K562 (cell line): ENCODE measurements at regions not wholly inside any gene's neighbourhood (a gene's known extent, or its start where the extent isn't known, plus 50 kb on each side); places are given as distances from the start of the nearest gene placed in this dataset.

Experiments
- JUN ChIP-seq, 2 experiments: sonication (generic) in 1 of 2; formaldehyde crosslinking in 1 of 2; IDR thresholded peaks; 2 replicates each; pipeline versions ENCODE4 v1.6.1 to v1.8.0; 2012 to 2022; ENCODE audit warnings: borderline replicate concordance in 2 of 2, mild to moderate bottlenecking in 2 of 2, improper control_type of control experiment in 1 of 2, low read depth in 1 of 2, low read length in 1 of 2, missing genetic modification reagents in 1 of 2
- NR2C1 ChIP-seq, 2 experiments: fragments of 450-650 bp; IDR thresholded peaks; 2 replicates each; pipeline ENCODE4 v1.6.1; 2017; ENCODE audit warnings: mild to moderate bottlenecking in 2 of 2, antibody characterized with exemption in 1 of 2, inconsistent platforms in 1 of 2, missing compliant biosample characterization in 1 of 2, missing genetic modification characterization in 1 of 2
- PYGO2 ChIP-seq: fragments of 450-650 bp; IDR thresholded peaks from 2 replicates; pipeline ENCODE4 v1.6.1; 2016; ENCODE audit warnings: mild to moderate bottlenecking, missing genetic modification characterization, moderate library complexity, missing compliant biosample characterization
- SNRNP70 ChIP-seq: fragments of 200-400 bp; formaldehyde crosslinking; optimal IDR thresholded peaks from 2 replicates; pipeline ENCODE3; 2017; ENCODE audit warnings: low read depth, low read length
- ZBTB7A ChIP-seq: IDR thresholded peaks from 2 replicates; pipeline ENCODE4 v1.6.1; 2011; ENCODE audit warnings: low read depth, mild to moderate bottlenecking, low read length, moderate library complexity, borderline replicate concordance; ENCODE audit not compliant: control insufficient read depth
- ZFPM2 ChIP-seq: fragments of 250-450 bp; sonication (Bioruptor Pico); IDR thresholded peaks from 2 replicates; pipeline ENCODE4 v1.5.1; 2022; ENCODE audit warnings: mild to moderate bottlenecking
- ZNF140 ChIP-seq: fragments of 250-450 bp; sonication (Bioruptor Pico); IDR thresholded peaks from 2 replicates; pipeline ENCODE4 v1.8.0; 2021; ENCODE audit warnings: moderate library complexity, mild to moderate bottlenecking, inconsistent platforms
- ZNF263 ChIP-seq: sonication (generic); formaldehyde crosslinking; IDR thresholded peaks from 2 replicates; pipeline ENCODE4 v1.8.0; 2022; ENCODE audit warnings: mild to moderate bottlenecking, missing genetic modification reagents, borderline replicate concordance
- TF ChIP-seq, protein P1 (sequence below), 2 experiments: fragments of 250-450 bp in 1 of 2; fragments of 450-650 bp in 1 of 2; sonication (Bioruptor Pico) in 1 of 2; IDR thresholded peaks; 2 replicates each; pipeline versions ENCODE4 v1.6.1 to v1.8.0; 2016 to 2021; ENCODE audit warnings: mild to moderate bottlenecking in 2 of 2, moderate library complexity in 2 of 2, missing compliant biosample characterization in 1 of 2, missing genetic modification characterization in 1 of 2
- TF ChIP-seq, protein P2 (sequence below): sonication (generic); IDR thresholded peaks from 2 replicates; pipeline ENCODE4 v1.6.1; 2016
- TF ChIP-seq, protein P3 (sequence below): fragments of 450-650 bp; IDR thresholded peaks from 2 replicates; pipeline ENCODE4 v1.6.1; 2014; ENCODE audit warnings: low read depth, mild to moderate bottlenecking, moderate library complexity, borderline replicate concordance

DNA sequence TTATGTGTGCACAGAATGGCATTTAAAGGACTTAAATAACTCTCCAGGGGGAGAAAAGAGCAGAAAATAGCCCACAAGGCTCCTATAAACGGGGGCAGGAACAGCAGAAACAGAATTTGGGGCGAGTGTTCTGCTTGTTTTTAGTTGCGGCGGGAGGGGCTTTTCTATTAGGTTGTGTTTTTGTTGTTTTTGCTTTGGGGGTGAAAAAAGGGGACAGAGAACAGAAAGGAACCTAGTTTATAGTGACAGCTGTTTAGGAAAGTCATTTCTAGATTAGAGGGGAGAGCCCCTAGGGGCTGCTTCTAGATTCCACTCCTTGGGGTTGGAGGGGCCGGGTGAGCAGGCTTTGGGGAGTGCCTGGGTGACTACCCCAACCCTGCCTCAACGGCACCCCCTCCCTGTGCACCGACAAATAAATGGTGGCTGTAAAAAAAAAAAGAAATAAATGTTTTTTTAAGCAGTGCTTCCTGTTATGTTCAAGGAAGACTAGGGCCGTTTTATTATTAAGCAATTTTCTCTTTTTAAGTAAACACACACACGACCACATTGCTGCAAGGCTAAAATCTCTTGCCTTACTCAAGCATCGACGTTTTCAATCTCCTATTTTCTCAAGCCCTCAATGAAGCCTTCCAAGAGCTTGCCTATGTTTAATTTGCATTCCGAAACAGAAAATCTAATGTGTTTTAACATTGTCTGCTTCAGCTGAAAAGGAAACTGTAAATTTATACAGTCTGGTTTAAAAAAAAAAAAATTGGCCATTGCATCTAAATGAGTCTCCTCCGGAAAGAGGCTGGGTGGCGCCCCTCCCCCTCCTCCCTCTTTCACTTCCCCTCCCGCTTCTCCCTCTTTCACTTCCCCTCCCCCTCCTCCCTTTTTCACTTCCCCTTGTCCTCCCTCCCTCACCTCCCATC is 123.3 kb upstream of the TBL1X start (continued):
- TF ChIP-seq ZNF263 (peak; percentile 87), NR2C1 (IDR thresholded peaks at IDR 0.05) (no peak), NR2C1 (tag; IDR thresholded peaks at IDR 0.05) (no peak), ZFPM2 (CRISPR knock-in tag) (no peak), ZNF140 (CRISPR knock-in tag) (no peak), SNRNP70 (no peak), ZBTB7A (peak; percentile 54; the same call in 1 of the 2 replicates), JUN (IDR thresholded peaks at IDR 0.05; ENCODE audit: borderline replicate concordance, low read depth, low read length) (no peak), JUN (CRISPR knock-in tag; IDR thresholded peaks at IDR 0.05; ENCODE audit: borderline replicate concordance) (no peak), PYGO2 (tag) (no peak)
- TF ChIP-seq, protein P1, sequence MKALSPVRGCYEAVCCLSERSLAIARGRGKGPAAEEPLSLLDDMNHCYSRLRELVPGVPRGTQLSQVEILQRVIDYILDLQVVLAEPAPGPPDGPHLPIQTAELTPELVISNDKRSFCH (CRISPR knock-in tag; IDR thresholded peaks at IDR 0.05), result no peak
- TF ChIP-seq, protein P1 (tag; IDR thresholded peaks at IDR 0.05), result no peak
- TF ChIP-seq, protein P2, sequence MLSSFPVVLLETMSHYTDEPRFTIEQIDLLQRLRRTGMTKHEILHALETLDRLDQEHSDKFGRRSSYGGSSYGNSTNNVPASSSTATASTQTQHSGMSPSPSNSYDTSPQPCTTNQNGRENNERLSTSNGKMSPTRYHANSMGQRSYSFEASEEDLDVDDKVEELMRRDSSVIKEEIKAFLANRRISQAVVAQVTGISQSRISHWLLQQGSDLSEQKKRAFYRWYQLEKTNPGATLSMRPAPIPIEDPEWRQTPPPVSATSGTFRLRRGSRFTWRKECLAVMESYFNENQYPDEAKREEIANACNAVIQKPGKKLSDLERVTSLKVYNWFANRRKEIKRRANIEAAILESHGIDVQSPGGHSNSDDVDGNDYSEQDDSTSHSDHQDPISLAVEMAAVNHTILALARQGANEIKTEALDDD, result no peak
- TF ChIP-seq, protein P3, sequence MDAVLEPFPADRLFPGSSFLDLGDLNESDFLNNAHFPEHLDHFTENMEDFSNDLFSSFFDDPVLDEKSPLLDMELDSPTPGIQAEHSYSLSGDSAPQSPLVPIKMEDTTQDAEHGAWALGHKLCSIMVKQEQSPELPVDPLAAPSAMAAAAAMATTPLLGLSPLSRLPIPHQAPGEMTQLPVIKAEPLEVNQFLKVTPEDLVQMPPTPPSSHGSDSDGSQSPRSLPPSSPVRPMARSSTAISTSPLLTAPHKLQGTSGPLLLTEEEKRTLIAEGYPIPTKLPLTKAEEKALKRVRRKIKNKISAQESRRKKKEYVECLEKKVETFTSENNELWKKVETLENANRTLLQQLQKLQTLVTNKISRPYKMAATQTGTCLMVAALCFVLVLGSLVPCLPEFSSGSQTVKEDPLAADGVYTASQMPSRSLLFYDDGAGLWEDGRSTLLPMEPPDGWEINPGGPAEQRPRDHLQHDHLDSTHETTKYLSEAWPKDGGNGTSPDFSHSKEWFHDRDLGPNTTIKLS, result no peak
